Fibroblast of villous mesenchyme (primary cell): ENCODE measurements at regions not wholly inside any gene's neighbourhood (a gene's known extent, or its start where the extent isn't known, plus 50 kb on each side); places are given as distances from the start of the nearest gene placed in this dataset.

Source experiments
- DNase-seq: peaks from one replicate; pipeline ENCODE4 v3.0.0-alpha.2; 2010; ENCODE audit warnings: low read depth
- H3K4me3 ChIP-seq: 2 replicates; pipeline ENCODE4 v1.5.1; 2011; ENCODE audit warnings: low read depth, mild to moderate bottlenecking, low read length
- CTCF ChIP-seq: IDR thresholded peaks from 2 replicates; pipeline ENCODE4 v1.5.1; 2012; ENCODE audit warnings: low read depth, mild to moderate bottlenecking, low read length; ENCODE audit not compliant: insufficient read depth

DNA sequence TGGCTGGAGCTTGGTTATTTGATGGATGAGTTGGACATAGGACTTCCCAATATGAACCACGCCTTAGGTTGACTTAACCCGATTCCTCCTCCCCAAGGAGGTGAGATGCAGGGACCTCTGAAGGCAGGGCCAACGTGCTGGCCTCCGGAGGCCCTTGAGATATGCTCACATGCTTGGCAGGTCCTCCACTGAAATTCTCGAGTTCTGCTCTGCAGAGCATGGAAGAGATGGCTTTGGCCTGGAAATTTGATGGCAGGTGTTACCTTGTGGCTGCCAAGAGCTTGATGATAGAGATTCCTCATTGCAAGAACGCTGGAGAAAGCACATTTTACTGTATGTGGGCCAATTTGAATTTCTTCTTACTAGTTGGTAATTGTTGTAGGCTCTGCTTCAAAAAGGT, 117.4 kb upstream of the LIMCH1 start:
- TF ChIP-seq CTCF: no peak
- no peak overlapping the region for H3K4me3 ChIP-seq

GRCh38 chr4:41423117-41423516, 114.8 kb upstream of the LIMCH1 start:
- no peak for DNase-seq
- H3K4me3 ChIP-seq: no peak overlapping the region
- no peak for TF ChIP-seq CTCF

More for the DNA sequence above, 117.4 kb upstream of the LIMCH1 start:
- DNase-seq: no peak

DNA sequence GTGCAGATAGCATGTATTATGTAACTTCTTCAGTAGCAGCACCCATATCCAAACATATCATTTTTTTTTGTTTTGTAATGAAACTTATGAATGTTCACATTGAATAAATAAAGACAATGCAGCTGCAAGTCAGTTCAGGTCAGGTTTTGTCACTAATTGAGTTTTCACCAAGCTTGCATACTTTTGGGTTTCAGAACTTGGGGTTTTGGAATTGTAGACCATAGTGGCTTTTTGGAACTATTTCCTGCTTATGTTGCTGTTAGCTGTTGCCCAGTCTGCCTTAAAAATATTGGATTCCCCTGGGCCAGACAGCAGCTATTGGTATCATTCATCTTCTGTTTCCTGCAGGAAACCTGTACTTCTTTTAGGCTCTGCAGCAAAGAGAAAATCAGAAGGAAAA, 113.4 kb upstream of the LIMCH1 start:
- no peak overlapping the region for H3K4me3 ChIP-seq
- DNase-seq: no peak
- no peak for TF ChIP-seq CTCF

DNA sequence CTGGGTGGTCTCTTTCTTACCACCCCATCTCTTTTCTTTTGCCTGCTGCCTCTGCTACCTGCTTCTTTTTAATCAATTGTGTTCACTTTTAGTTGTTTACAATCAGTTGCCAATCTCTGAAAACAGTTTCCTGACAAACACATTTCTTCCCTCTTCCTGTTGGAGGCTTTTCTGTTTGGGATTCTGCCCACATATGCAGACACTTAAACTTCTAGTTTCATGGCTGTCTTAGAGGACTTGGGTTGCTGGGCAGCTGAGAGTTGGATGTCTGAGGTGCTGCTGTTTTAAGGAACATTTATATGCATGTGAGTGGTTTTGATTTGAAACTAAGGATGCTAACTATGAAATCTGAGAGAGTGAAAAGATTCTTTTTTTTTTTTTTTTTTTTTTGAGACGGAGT, 112.3 kb upstream of the LIMCH1 start:
- DNase-seq: no peak
- no peak for TF ChIP-seq CTCF
- no peak overlapping the region for H3K4me3 ChIP-seq

DNA sequence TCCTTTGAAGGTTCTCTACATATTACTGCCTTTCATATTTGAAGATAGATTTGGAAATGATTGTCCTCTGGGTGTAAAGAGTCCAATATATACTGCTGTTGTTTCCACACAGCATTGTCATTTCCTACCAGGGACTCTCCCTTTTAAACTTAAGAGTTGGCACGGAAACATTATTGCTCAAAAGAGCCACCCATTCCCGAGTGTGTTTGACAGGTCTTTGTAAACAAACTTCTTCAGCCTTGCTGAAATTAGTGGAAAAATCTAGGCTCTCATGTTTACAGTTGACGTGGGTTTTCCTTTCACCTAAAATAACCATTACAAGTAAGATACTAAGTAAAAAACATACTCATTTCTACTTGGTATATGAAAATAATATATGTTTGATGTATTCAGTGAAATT, 111.4 kb upstream of the LIMCH1 start:
- H3K4me3 ChIP-seq: no peak overlapping the region
- no peak for TF ChIP-seq CTCF
- DNase-seq: no peak

GRCh38 chr4:41427306-41427882, 110.6 kb upstream of the LIMCH1 start:
- H3K4me3 ChIP-seq: no peak overlapping the region
- DNase-seq: no peak
- TF ChIP-seq CTCF: no peak

- no peak for DNase-seq
- TF ChIP-seq CTCF: no peak
- H3K4me3 ChIP-seq: no peak overlapping the region
Measured at GRCh38 chr4:41427931-41428600, 109.9 kb upstream of the LIMCH1 start.
